ENCODE measurements at regions not wholly inside any gene's neighbourhood (a gene's known extent, or its start where the extent isn't known, plus 50 kb on each side); places are given as distances from the start of the nearest gene placed in this dataset.

GRCh38 chr10:64265961-64266360 is 744.8 kb downstream of the REEP3 start:
- no peak for TF ChIP-seq CTCF (IDR thresholded peaks at IDR 0.05; ENCODE audit: insufficient read depth, low read depth, low read length, missing control alignments)
- no peak for DNase-seq (ENCODE audit: low read depth)
- no peak overlapping the region for H3K4me3 ChIP-seq (ENCODE audit: low read depth, low read length)

- DNase-seq (ENCODE audit: low read depth) = no peak
- H3K4me3 ChIP-seq (ENCODE audit: low read depth, low read length) = no peak overlapping the region
- TF ChIP-seq CTCF (IDR thresholded peaks at IDR 0.05; ENCODE audit: insufficient read depth, low read depth, low read length, missing control alignments) = no peak
Observed at GRCh38 chr10:64271508-64271907, 750.3 kb downstream of the REEP3 start.

- no peak for DNase-seq (ENCODE audit: low read depth)
- TF ChIP-seq CTCF (IDR thresholded peaks at IDR 0.05; ENCODE audit: insufficient read depth, low read depth, low read length, missing control alignments) = no peak
- no peak overlapping the region for H3K4me3 ChIP-seq (ENCODE audit: low read depth, low read length)
Observed at GRCh38 chr10:64271983-64272382, 750.8 kb downstream of the REEP3 start.

GRCh38 chr10:64275001-64275400 is 753.8 kb downstream of the REEP3 start:
- H3K4me3 ChIP-seq (ENCODE audit: low read depth, low read length) = no peak overlapping the region
- DNase-seq (ENCODE audit: low read depth) = no peak
- no peak for TF ChIP-seq CTCF (IDR thresholded peaks at IDR 0.05; ENCODE audit: insufficient read depth, low read depth, low read length, missing control alignments)

- peak; percentile 25 for DNase-seq (ENCODE audit: low read depth)
- TF ChIP-seq CTCF (IDR thresholded peaks at IDR 0.05; ENCODE audit: insufficient read depth, low read depth, low read length, missing control alignments) = no peak
- H3K4me3 ChIP-seq (ENCODE audit: low read depth, low read length) = no peak overlapping the region
Observed at GRCh38 chr10:64275774-64276173, 754.6 kb downstream of the REEP3 start.

- TF ChIP-seq CTCF (IDR thresholded peaks at IDR 0.05; ENCODE audit: insufficient read depth, low read depth, low read length, missing control alignments) = no peak
- H3K4me3 ChIP-seq (ENCODE audit: low read depth, low read length) = no peak overlapping the region
- DNase-seq (ENCODE audit: low read depth) = no peak
Observed at GRCh38 chr10:64277536-64277935, 756.3 kb downstream of the REEP3 start.

GRCh38 chr10:64283621-64284020 is 762.4 kb downstream of the REEP3 start:
- H3K4me3 ChIP-seq (ENCODE audit: low read depth, low read length) = no peak overlapping the region
- TF ChIP-seq CTCF (IDR thresholded peaks at IDR 0.05; ENCODE audit: insufficient read depth, low read depth, low read length, missing control alignments) = no peak
- DNase-seq (ENCODE audit: low read depth) = no peak
